Muscle of back (tissue), 3 donors: ENCODE measurements at regions not wholly inside any gene's neighbourhood (a gene's known extent, or its start where the extent isn't known, plus 50 kb on each side); places are given as distances from the start of the nearest gene placed in this dataset.
A peak's percentile ranks its signal among the peaks of the same experiment; 100 is the strongest.
"Not testable (repeated sequence)": the region's sequence is repeated elsewhere in the genome, so short reads cannot be mapped to it uniquely, and the experiment has no call there.

Source experiments
- DNase-seq, 3 donors: peaks; one replicate each; pipeline versions ENCODE4 v3.0.0 to v3.0.0-alpha.2; 2013

DNA sequence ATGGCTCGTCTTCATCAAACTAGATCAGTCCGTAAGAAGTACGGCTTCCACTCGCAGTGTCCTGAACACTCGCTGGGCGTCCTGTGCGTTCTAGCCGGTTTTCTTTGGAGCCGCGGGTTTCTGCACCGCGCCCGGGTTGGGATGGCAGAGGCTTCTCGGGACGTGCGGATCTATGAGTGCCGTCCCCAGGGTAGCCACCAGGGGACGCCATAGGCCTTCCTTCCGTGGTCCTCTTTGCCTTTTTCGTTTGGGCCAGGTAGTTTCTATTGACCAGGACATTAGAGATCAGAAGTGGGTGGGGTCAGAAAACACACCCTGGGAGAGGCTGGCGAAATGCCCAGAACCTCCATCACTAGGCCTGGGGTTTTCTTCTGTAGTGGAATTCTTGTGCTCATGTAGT, 273.8 kb downstream of the FAM72C start:
- DNase-seq, result peak in 1 of 3 donors; percentile 11

DNA sequence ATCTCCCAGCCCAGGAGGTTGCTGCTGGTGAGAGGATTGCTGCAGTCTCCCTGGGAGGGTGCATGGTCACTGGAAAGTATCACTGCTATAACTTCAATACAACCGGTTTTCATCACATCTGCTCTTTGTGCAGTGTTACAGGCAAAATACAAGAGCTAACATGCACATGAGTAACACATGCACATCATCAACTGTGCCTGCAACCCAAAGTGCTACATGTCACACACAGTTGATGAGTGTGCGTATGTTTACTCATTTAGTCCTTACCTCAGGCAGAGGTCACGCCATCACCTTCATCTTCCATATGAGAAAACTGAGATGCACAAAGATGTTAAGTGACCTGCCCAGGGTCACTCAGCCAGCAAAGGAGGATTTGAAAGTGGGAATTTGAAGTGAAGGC, 277.7 kb downstream of the FAM72C start:
- no peak for DNase-seq

DNA sequence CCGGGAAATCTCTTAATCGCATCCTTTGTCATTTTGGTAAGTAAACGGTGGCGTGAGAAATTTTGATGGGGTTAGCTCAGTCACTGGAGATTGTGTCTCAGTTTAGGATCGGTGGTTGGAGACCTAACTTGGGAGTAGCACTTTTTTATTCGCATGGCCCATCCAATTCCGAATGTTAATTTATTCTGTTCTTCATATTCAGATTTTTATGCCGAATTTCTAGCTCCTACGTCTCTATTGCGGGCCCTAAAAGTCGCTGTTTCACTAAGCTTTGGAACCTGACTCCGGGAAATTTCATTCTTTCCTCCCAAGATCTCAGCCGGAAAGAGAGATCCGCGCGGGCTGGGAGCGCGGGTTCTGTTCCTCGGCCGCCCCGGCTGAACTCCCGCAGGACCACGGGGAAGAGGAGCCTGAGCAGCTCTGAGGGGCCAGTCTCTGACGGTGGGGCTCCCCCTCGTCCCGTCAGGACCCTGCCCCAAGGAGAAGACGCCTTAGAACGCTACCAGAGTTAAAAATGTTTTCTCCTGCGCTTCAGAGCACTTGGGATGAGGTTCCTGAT, 279.7 kb downstream of the FAM72C start:
- DNase-seq, result no peak

DNA sequence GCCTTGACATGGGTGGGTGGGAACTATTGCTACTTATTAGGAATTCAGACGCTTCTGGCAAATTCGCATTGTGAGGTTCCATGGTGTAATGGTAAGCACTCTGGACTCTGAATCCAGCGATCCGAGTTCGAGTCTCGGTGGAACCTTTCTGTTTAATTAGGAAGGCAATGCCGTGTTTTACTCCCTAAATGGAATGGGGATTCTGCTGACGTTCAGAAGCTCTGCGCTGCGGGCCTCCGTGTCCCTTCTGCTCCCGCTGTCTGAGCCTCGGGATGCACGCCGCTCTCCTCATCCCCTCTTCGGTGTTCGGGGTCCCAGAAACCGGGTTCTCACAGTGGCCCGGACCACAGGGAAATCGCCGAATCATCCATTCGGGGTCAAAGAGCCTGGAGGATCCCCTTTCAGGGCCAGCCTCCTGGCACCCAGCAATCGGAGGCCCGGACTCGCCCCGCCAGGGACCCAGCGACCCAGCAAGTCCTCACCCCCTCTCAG, 280.3 kb downstream of the FAM72C start:
- no peak for DNase-seq

DNA sequence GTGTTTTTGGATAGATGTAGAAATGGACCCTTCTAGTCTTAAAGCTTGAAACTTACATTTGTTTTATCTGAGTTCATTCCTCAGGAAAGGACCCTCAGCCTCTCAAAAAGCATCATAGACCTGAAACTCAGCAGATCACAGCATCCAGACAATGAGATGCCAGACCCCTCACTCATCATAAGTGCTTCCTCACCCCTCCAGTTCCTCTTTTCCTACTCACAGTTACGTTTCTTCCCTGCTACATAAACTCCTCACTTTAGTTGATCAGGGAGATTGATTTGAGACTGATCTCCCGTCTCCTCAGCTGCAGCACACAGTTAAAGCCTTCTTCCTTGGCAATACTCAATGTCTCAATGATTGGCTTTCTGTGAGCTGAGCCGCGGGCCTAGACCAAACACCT, 282.0 kb downstream of the FAM72C start:
- no peak for DNase-seq

DNA sequence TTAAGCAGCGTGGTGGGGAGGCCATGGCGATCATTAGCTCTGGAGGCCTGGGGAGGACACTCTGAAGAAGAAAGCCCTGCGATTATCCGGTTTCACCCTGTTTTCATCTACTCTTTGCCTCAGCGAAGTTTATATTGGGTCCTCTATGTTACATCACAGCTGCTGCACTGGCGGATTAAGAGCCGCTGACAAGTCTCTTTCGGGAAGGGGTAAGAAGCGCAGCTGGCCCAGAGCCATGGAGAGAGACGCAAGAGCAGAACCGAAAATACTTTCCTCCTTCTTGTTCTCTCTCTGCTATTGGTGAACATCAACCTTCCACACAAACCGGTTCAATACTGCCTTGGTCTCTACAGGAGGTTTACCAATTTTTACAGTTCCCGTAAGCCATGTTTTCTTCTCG, 291.5 kb downstream of the FAM72C start:
- no peak for DNase-seq

DNA sequence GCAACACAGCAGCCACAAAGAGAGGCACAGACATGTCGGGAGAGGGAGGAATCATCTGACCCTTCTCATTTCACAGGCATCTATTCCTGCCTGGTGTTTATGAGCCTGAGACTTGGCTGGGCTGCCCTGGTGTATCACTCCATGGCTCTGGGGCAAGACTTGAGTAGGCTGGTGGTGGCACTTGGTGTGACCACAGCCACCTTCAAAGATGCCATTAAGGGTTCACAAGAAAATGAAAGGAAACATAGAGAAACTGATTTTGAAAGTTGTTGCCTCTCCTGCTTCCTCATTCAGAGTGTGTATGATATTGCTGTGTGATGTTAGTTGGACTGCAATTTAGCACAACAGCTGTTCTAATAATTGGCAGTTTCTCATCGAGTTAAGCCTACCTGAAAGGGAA, 298.8 kb downstream of the FAM72C start:
- no peak for DNase-seq

DNA sequence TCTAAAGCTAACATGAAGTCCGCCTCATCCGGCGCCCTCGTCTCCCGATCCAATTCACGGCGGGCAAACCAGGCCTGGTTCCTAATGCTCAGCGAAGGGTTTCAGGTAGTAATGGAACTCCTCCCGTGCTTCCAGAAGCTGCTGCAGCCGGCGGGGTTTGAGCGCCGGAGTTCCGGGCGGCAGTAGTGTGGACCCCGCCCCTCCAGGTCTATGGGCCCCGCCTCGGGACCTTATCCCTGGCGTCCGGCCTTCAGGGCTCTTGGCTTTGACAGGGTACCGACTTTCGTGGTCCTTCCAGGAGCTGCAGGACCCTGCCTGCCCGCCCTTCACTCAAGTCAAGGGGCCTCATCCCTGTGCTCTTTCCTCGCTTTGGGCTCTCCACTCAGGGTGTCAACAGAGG, 304.1 kb downstream of the FAM72C start:
- no peak for DNase-seq

DNA sequence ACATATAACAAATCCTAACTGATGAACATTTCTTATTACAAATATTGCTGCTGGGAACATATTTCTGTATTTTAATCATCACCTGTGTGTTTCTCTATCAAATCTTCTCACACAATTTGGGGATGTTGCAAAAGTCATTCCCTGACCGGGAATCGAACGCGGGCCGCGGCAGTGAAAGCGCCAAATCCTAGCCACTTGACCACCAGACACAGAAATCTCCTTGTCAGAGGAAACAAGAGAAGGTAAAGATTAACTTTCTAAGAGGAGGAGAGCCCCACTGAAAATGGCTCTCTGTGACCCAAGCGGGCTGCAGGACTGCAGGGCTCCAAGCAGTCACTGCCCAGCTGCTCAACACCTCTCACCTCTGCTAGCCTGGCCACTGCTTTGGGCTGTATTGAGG, 304.9 kb downstream of the FAM72C start:
- no peak for DNase-seq

DNA sequence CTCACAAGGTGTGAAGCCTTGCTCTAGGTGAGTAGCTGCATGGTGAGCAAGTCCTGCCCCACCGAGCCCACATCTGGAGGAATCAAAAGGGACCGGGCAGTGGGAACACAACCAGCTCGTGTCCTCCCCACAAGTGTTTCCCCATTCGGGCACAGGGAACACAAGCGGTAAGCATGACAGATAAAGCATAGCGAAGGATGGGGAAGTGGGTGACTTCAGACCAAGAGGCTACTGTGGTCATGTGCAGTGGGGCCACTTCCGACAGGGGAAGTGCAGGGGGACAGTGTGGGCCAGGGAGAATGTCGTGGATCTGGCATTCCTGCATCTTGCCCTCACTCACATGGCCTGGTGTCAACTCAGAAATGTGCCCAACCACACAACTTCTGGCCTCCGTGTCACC, 306.2 kb downstream of the FAM72C start:
- no peak for DNase-seq

DNA sequence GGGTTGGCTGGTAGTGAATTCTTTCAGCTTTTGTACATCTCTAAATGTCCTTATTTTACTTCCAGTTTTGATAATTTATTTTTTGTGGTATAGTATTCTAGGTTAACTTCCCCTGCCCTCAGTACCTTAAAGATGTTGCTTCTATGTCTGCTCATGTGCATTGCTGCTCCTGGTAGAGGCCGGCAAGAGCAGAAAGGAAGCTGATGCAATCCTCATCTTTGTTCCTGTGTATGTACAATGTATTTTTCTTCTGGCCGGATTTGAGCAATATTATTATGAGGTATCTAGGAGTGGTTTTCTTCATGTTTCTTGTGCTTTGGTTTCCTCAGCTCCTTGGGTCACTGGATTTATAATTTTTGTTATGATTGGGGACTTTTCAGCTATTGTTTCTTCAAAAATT, 308.7 kb downstream of the FAM72C start:
- DNase-seq, result not testable (repeated sequence)

DNA sequence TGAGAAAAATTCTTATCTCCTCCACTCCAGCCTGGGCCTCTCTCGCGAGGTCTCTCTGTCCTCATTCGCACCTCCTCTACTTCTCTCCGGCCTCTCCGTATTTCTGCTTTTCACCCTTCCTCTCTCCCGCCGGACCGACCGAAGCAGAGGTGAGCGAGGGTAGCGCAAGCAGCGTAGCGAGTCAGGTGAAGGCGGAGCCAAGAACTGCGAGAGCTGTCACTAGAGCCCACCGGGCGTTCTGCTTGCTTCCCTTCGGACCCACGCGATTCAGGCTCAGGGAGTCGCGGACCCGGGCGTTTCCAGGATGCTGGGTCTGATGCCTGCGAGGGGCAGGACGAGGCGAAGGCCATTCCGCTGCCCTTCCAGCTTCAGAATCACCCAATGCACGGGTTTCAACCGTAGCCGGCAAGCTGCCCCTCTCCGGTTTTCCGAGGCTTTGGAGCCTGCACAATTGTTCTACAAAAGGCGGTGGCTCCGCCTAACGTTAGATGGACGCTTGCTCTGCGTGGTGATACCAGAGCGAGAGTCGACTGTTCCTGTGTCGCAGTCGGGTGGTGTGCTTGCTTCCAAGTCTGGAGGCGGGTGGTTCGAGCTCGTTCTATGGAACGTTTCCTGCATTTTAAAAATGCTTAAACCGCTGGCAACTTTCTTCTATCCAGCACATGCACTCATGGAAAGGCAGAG, 310.2 kb downstream of the FAM72C start:
- peak in 1 of 3 donors; percentile 2 for DNase-seq

DNA sequence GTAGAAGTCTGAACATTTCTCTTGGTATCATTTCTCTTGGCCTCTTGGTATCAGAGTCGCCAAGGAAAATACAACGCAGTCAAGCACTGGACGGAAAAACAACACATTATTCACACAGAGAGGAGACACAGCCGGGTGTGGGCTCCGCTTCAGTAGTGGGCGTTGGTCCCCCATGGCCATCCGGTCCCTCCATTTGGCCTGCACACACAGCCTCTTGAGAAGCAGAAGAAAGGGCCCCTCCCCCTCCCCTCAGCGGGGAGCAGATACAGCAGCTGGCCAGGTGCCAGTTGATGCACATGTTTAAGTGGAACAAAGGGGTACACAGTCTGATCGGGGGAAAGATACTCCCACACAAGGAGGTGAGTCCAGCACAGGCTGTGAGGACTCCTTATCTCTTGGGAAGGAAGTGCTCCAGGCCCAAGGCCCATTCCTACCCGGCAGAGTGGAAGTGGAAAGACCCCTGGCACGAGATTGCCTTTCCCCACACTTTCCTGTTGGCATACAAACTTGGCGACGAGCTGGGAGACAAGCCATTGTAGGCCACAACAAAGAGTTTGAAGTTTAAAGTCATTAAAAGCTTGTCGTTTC, 311.3 kb downstream of the FAM72C start:
- DNase-seq, result no peak

DNA sequence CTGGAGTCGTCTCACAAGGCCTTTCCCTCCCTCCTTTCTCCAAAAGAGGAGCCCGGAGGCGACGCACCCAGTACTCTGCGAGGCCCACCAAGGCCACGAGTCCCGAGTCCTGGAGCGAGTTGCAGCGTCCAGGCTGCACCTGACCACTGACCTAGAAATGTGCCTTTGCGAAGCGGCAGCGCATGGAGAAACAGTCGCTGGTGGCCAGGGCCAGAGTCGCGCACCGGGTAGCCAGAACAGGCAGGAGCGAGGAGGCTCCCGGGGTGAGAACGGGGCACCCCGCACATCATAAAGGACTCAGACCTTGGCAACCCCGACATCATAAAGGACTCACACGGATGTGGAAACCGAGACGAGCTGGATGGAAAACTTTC, 318.4 kb downstream of the FAM72C start:
- no peak for DNase-seq

DNA sequence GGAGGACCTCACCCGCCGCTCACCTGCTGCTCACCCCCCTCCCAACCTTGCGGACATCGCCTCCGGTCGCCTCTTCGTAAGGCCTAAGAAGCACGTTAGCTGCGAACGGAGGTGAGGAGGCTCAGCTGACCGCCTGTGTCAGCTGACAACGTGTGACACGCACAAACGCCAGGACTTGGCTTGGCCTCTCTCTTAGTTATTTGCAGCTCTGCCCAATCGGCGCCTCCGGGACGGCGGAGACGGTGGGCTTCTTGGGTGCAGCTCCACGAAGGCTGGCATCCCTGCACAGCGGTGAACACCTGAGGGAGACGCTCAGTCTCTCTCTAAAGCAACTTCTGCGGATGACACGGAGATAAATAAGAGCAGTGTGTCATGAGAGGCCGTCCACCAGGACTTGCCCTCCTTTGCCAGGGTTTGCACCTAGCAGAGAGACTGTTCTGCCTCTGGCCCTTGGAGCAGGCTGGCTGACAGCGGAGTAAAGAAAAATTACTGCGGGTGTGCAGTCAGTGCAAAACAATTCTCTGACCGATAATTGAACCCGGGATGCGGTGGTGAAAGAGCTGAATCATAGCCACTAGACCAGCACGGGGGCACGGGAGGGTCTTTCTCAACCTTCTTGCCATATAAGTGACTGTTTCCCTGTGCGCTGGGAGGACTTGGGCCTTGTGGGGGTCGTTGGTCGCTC, 318.9 kb downstream of the FAM72C start:
- no peak for DNase-seq

DNA sequence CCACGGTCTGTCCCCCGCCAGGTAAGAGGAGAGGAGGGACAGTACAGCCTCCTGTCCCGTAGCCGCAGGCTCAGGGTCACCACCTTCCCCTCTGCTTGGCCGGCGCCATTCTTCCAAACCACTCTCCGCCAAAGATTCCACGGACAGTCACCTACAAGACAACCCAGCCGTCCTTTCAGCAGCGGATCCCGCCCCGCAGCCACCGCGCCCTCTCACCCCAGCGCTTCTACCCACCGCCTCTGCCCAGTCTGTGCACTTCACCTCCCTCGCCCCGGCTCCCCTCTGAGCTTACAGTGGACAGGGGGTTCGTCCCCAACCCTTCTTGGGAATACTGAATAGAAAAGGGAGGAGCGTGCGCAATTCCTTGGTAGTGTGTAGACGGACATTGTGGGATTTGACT, 319.6 kb downstream of the FAM72C start:
- no peak for DNase-seq

DNA sequence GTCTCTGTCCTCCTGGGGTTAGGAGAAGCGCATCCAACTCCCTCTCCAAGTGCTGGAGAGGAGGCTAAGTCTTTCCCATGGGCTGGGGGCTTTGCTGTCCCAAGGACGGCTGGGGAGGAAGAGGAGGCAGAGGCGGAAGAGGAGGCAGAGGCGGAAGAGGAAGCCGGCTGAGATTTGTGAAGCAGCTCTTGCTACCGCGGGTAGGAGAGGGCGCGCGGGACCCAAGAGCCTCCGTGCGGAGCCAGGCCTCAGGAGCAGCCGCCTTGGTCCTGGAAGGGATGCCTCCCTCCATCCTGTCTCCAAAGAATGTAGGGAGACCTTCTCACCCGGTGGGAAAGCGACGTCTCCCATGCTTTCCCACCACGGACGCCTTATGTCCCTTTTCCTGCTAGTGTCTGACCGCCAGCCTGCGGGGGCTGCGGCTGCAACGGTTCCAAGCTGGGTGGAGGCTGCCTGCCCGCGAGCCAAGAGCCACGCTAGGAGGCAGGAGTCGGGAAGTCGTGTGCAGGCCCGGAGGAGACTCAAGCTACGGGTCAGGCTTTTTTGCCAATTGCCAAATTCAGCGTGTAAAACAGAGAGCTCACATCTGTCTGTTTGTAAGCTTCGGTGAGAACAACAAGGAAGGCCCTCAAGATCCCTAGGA, 320.3 kb downstream of the FAM72C start:
- DNase-seq, result no peak

DNA sequence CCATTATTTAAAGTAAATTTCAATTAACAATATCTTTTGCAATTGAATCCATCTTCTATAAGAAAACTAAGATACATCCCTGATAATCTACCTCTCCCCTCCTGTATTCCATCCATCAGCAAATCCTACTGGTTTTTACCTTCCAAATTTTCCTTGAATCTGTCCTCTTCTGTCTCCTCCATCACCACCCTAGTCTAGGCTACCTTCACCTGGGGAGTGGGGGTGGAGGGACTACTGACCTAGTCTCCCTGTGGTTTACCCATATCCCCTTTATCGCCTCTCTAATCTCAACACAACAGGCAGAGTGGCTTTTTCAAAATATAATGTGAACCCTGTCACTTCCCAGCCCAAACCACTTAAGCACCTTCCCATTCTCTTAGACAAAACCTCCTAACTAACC, 327.8 kb downstream of the FAM72C start:
- not testable (repeated sequence) for DNase-seq

DNA sequence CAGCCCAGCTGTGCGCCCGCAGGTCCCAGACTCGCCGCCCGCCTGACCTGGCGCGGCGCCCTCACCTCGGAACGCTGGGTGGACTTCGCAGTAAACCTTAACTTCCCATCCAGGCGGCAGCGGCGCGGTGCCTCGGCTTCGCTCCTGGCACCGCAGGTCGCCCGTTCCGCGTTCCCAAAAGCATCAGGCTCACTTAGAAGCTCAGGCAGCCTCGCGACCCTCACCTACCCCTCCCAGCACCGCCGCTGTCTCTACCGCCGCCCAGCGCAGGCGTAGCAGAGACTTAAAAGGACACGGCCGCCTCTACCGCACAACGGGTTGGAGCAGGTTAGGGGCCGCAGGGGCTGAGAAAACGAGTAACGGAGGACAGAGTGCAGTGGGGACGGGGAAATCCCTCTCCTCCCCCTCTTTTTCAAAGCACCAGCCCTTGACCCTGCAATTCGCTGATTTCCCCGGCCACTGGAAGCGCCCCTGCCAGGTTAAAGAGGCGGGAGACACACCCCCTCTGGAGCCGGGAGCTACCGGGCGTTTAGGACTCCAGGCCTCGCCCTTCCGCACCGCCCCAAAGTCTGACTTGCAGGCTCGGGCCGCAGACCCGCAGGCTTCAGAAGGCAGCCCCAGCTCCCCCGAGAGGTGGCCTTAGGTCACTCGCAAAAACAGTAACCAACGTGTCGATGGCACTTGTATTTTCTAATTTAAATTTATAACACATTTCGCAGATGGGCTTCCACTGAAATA, 328.5 kb downstream of the FAM72C start:
- peak in 1 of 3 donors; percentile 3 for DNase-seq

DNA sequence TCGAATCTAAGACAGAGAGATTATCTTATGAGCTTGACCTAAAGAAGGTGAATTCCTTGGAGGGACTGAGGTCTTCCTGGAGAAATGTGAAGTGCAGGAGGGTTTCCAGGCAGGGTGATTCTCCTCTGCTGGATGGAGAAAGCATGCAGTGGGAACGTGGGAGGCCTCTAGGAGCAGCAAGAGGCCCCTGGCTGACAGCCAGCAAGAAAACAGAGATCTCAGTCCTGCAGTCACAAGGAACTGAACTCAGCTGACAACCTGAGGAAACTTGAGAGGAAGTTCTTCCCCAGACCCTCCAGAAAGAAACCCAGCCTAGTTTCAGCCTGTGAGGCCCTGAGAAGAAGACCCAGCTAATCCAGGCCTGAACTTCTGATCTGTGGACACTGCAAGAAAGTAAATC, 345.9 kb downstream of the FAM72C start:
- no peak for DNase-seq

DNA sequence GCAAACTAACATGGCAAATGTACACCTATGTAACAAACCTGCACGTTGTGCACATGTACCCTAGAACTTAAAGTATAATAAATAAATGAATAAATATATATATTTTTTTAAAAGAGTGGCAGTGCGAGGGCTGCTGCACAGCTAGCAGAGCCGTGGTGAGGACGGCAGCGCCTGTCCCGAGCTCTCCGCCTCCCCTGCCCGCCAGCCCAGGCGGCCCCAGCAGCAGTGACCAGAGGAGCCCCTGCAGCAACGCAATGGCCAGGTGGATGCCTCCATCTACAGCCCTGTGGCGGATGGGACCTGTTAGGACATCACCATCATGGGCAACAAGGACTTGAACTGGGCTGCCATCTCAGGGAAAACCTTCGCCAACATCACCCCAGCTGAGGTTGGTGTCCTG, 351.9 kb downstream of the FAM72C start:
- DNase-seq, result no peak

DNA sequence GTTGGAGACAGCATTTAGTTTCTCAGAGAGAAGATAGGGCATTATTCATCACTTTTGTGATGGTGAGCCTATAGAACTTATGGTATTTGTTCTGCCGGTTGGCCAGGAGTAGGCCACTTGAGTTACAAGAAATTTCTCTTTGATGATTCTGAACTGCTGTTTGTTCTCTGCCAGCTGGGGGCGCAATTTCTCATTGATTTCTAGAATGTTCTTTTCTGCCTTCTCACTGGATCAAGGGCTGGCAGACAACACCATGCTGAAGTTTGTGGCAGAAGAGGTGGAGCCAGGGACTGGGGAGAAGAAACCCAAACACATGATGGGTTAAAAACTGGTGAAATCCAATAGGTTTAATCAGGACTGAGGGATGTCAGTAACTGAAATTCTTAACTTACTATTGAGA, 360.6 kb downstream of the FAM72C start:
- no peak for DNase-seq
